C4-2B (cell line): ENCODE measurements at regions not wholly inside any gene's neighbourhood (a gene's known extent, or its start where the extent isn't known, plus 50 kb on each side); places are given as distances from the start of the nearest gene placed in this dataset.

Source experiments
- ZFX ChIP-seq: fragments of 450-650 bp; IDR thresholded peaks from 2 replicates; pipeline ENCODE4 v1.6.1; 2017
- TF ChIP-seq, protein P1 (sequence below): fragments of 450-650 bp; conservative IDR thresholded peaks from 2 replicates; pipeline ENCODE4 v1.5.1; 2017; ENCODE audit warnings: mild to moderate bottlenecking

- TF ChIP-seq ZFX, result no peak
- TF ChIP-seq, protein P1, sequence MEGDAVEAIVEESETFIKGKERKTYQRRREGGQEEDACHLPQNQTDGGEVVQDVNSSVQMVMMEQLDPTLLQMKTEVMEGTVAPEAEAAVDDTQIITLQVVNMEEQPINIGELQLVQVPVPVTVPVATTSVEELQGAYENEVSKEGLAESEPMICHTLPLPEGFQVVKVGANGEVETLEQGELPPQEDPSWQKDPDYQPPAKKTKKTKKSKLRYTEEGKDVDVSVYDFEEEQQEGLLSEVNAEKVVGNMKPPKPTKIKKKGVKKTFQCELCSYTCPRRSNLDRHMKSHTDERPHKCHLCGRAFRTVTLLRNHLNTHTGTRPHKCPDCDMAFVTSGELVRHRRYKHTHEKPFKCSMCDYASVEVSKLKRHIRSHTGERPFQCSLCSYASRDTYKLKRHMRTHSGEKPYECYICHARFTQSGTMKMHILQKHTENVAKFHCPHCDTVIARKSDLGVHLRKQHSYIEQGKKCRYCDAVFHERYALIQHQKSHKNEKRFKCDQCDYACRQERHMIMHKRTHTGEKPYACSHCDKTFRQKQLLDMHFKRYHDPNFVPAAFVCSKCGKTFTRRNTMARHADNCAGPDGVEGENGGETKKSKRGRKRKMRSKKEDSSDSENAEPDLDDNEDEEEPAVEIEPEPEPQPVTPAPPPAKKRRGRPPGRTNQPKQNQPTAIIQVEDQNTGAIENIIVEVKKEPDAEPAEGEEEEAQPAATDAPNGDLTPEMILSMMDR, result no peak
These were observed 267.7 kb upstream of the G2E3 start for GRCh38 chr14:30291216-30291615.
